GM12878 (cell line): ENCODE measurements at regions not wholly inside any gene's neighbourhood (a gene's known extent, or its start where the extent isn't known, plus 50 kb on each side); places are given as distances from the start of the nearest gene placed in this dataset.

Experiments
- ATAC-seq: fragments of 200-7000 bp; cut with Tn5 transposase; 3 replicates; pipeline ENCODE4 v1.9.1; 2020; ENCODE audit warnings: mild to moderate bottlenecking, moderate library complexity
- BruUV-seq: library from RNA; stranded (reverse); fragments of 400-500 nt; replicated peaks from 2 replicates; lab custom pipeline; 2021; lab: Mats Ljungman, UMichigan
- CTCF ChIA-PET: fragments of 300-600 bp; sonication (Branson Sonifier 250); formaldehyde crosslinking; extraction: SDS; loops from one replicate; lab custom pipeline; 2021; ENCODE audit warnings: inconsistent platforms; lab: Yijun Ruan, JAX
- POLR2A ChIA-PET: fragments of 350-600 bp; formaldehyde crosslinking; extraction: SDS; loops from one replicate; lab custom pipeline; 2021; ENCODE audit warnings: inconsistent platforms; lab: Charles Lee
- RAD21 ChIA-PET: fragments of 300-600 bp; sonication (Branson Sonifier 250); formaldehyde crosslinking; loops from one replicate; lab custom pipeline; 2023; ENCODE audit warnings: antibody characterized with exemption; ENCODE audit not compliant: unreplicated experiment; lab: Charles Lee
- SMC1A ChIA-PET: fragments of 300-600 bp; sonication (Branson Sonifier 250); formaldehyde crosslinking; loops from one replicate; lab custom pipeline; 2023; ENCODE audit not compliant: unreplicated experiment, uncharacterized antibody; lab: Charles Lee
- DNase-seq: peaks from one replicate; pipeline ENCODE4 v3.0.0-alpha.2; 2011; ENCODE audit warnings: low read depth, low spot score
- FAIRE-seq: peaks from 3 replicates; lab custom pipeline; 2011; peaks lifted over from hg19 to GRCh38; lab: Jason Lieb, UNC
- H2AFZ ChIP-seq: 2 replicates; pipeline ENCODE4 v1.6.0; 2011; ENCODE audit warnings: low read depth, low read length, control low read depth; ENCODE audit not compliant: control insufficient read depth
- H3K27ac ChIP-seq: 2 replicates; pipeline ENCODE4 v1.5.1; 2011; ENCODE audit warnings: control low read depth; ENCODE audit not compliant: control insufficient read depth, insufficient read depth
- H3K27me3 ChIP-seq, 2 experiments: replicated peaks in 1 of 2; 2 replicates each; pipeline versions ENCODE4 v1.6.0 to v1.6.1; 2011; ENCODE audit warnings: low read length in 1 of 2; ENCODE audit not compliant: control insufficient read depth in 2 of 2, insufficient read depth in 2 of 2
- H3K36me3 ChIP-seq, 2 experiments: 2 replicates each; pipeline ENCODE4 v1.5.1; 2011; ENCODE audit warnings: low read length in 1 of 2; ENCODE audit not compliant: control insufficient read depth in 2 of 2, insufficient read depth in 2 of 2
- H3K4me1 ChIP-seq: 2 replicates; pipeline ENCODE4 v1.6.1; 2011; ENCODE audit warnings: mild to moderate bottlenecking, low read length, moderate library complexity, mixed read lengths; ENCODE audit not compliant: control insufficient read depth, insufficient read depth
- H3K4me2 ChIP-seq: 2 replicates; pipeline ENCODE4 v1.6.0; 2011; ENCODE audit warnings: control low read depth; ENCODE audit not compliant: control insufficient read depth, insufficient read depth
- H3K4me3 ChIP-seq: fragments of 200-600 bp; sonication (generic); 2 replicates; pipeline ENCODE4 v1.5.1; 2016
- H3K79me2 ChIP-seq: 2 replicates; pipeline ENCODE4 v1.6.0; 2011; ENCODE audit warnings: low read length; ENCODE audit not compliant: control insufficient read depth, insufficient read depth
- H3K9ac ChIP-seq: 2 replicates; pipeline ENCODE4 v1.8.0; 2011; ENCODE audit warnings: low read length, control low read depth, mixed read lengths; ENCODE audit not compliant: control insufficient read depth, insufficient read depth
- H3K9me3 ChIP-seq: replicated peaks from 3 replicates; pipeline ENCODE4 v1.5.1; 2011; ENCODE audit warnings: mild to moderate bottlenecking, low read length; ENCODE audit not compliant: control insufficient read depth, insufficient read depth
- H4K20me1 ChIP-seq: 2 replicates; pipeline ENCODE4 v1.6.0; 2011; ENCODE audit not compliant: control insufficient read depth, insufficient read depth
- BACH1 ChIP-seq: fragments of 450-650 bp; IDR thresholded peaks from 2 replicates; pipeline ENCODE4 v1.6.1; 2017; ENCODE audit warnings: mild to moderate bottlenecking, borderline replicate concordance
- BCL11A ChIP-seq: IDR thresholded peaks from 2 replicates; pipeline ENCODE4 v1.6.1; 2011; ENCODE audit warnings: low read depth, low read length
- CBX3 ChIP-seq: fragments of 200-600 bp; sonication (generic); IDR thresholded peaks from 2 replicates; pipeline ENCODE4 v1.6.1; 2016; ENCODE audit warnings: low read depth, borderline replicate concordance
- CBX5 ChIP-seq: sonication (generic); IDR thresholded peaks from 2 replicates; pipeline ENCODE4 v1.6.1; 2016; ENCODE audit warnings: low read depth, moderate library complexity, mild to moderate bottlenecking, inconsistent platforms
- DPF2 ChIP-seq: fragments of 450-650 bp; IDR thresholded peaks from 2 replicates; pipeline ENCODE4 v1.6.1; 2017; ENCODE audit warnings: mild to moderate bottlenecking
- EP300 ChIP-seq, 2 experiments: fragments of 150-350 bp in 1 of 2; IDR thresholded peaks; 2 replicates each; pipeline ENCODE4 v1.6.1; 2011 to 2012; ENCODE audit warnings: low read depth in 2 of 2, low read length in 2 of 2, borderline replicate concordance in 1 of 2, improper control_type of control experiment in 1 of 2, inconsistent platforms in 1 of 2; ENCODE audit not compliant: control insufficient read depth in 1 of 2
- MTA2 ChIP-seq: fragments of 450-650 bp; IDR thresholded peaks from 2 replicates; pipeline ENCODE4 v1.6.1; 2016; ENCODE audit warnings: low read depth, mild to moderate bottlenecking, moderate library complexity
- RFX5 ChIP-seq: IDR thresholded peaks from 2 replicates; pipeline ENCODE4 v1.6.1; 2011; ENCODE audit warnings: low read depth, low read length, improper control_type of control experiment
- TCF12 ChIP-seq: IDR thresholded peaks from 2 replicates; pipeline ENCODE4 v1.6.1; 2011; ENCODE audit warnings: low read depth, mild to moderate bottlenecking, low read length
- ZBED1 ChIP-seq: IDR thresholded peaks from 2 replicates; pipeline ENCODE4 v1.6.1; 2016; ENCODE audit warnings: borderline replicate concordance
- ZZZ3 ChIP-seq: IDR thresholded peaks from 2 replicates; pipeline ENCODE4 v1.6.1; 2011; ENCODE audit warnings: low read depth; ENCODE audit not compliant: control insufficient read depth, insufficient read length
- WGBS: methylation state at CpG from one replicate; pipeline ENCODE4 v1.1.6; 2016; ENCODE audit warnings: low lambda C conversion rate; ENCODE audit not compliant: insufficient replicate concordance, insufficient coverage; ENCODE audit errors: missing lambda C conversion rate; 5-methylcytosine and 5-hydroxymethylcytosine counted together
- in situ Hi-C: fragments of 300-500 bp; cut with MboI; formaldehyde crosslinking; loops from 9 replicates; pipeline ENCODE4 v1.14.3; 2018; ENCODE audit warnings: mixed read lengths
- intact Hi-C: fragments of 100-400 bp; cut with micrococcal nuclease; formaldehyde crosslinking; loops from one replicate; pipeline ENCODE4 v1.14.2; 2022; ENCODE audit not compliant: unreplicated experiment
- TF ChIP-seq, protein P1 (sequence below): fragments of 150-350 bp; IDR thresholded peaks from 2 replicates; pipeline ENCODE4 v1.6.1; 2016; ENCODE audit warnings: low read depth, low read length
- TF ChIP-seq, protein P2 (sequence below): fragments of 450-650 bp; IDR thresholded peaks from 2 replicates; pipeline ENCODE4 v1.6.1; 2018; ENCODE audit warnings: borderline replicate concordance, mild to moderate bottlenecking; ENCODE audit not compliant: partially characterized antibody

DNA sequence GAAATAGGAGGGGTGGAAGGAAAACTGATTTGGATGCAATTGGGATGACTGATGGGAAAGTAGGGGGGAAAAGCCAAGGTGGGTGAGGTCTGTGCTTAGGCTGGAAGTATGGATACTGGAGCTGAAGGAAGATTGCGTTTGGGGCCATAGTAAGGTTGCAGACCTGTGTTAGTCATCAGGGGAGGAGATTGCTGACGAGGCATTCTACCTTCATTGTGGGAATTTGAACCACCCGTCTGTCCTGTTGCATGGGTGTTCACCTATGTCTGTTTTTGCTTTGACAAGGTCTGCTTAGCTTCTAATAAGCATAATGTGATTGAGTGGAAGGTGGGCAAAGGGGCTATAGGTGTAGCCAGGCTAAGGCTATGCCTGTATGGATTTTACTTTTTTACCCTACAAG lies 323.8 kb downstream of the BLID start:
- ChIA-PET POLR2A (no interaction called here), CTCF (no interaction called here), SMC1A (no interaction called here), RAD21 (no interaction called here)
- FAIRE-seq (no peak), ATAC-seq (no peak), DNase-seq (no peak)
- intact Hi-C loops (no loop called here), in situ Hi-C loops (no loop called here)
- Histone ChIP-seq H3K4me2 (no peak overlapping the region), H3K36me3 (no peaks in the 10 kb centered on the region), H3K27ac (no peak overlapping the region), H3K9ac (no peak overlapping the region), H3K27me3 (no peaks in the 10 kb centered on the region), H3K4me3 (no peak overlapping the region), H3K4me1 (no peaks in the 10 kb centered on the region), H3K9me3 (no peaks in the 10 kb centered on the region), H4K20me1 (no peaks in the 10 kb centered on the region), H2AFZ (no peak overlapping the region), H3K79me2 (no peaks in the 10 kb centered on the region)
- 11% methylated on average over 3 of the region's 3 CpGs for WGBS
- no peak for TF ChIP-seq BACH1
- BruUV-seq, result no TSS peak

DNA sequence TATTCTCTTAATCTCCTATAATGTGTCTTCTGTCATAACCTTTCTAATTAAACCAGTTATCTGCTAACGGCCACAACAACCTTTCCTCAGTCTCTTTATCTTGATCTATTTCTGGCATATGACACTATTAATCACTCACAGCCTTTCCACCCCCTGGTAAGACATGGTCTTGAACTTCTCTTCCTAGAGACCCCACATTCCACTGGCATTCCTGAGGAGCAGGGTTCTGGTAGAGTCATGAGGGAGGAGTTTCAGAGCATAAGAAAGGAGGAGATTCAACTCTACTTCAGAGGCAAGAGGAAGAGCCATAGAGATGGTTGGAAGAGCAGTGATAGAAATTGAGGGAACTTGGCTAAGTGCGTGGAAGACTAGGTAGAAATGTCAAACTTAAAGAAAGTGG lies 325.6 kb downstream of the BLID start:
- CTCF ChIA-PET, result no interaction called here
- DNase-seq (no peak), FAIRE-seq (no peak), ATAC-seq (no peak)
- in situ Hi-C loops, result no loop called here
- Histone ChIP-seq H3K27ac (no peak overlapping the region), H3K79me2 (no peaks in the 10 kb centered on the region), H3K4me1 (no peaks in the 10 kb centered on the region), H3K27me3 (no peaks in the 10 kb centered on the region), H3K36me3 (no peaks in the 10 kb centered on the region), H2AFZ (no peak overlapping the region), H3K9ac (no peak overlapping the region), H3K4me3 (no peak overlapping the region), H3K9me3 (no peaks in the 10 kb centered on the region), H3K4me2 (no peak overlapping the region), H4K20me1 (no peaks in the 10 kb centered on the region)
- WGBS, result 6% methylated on average over 2 of the region's 2 CpGs
- intact Hi-C loops, result no loop called here
- POLR2A ChIA-PET, result no interaction called here
- no TSS peak for BruUV-seq
- RAD21 ChIA-PET, result no interaction called here
- SMC1A ChIA-PET, result no interaction called here
- TF ChIP-seq TCF12, result no peak
- TF ChIP-seq CBX5, result no peak
- no peak for TF ChIP-seq RFX5
- no peak for TF ChIP-seq MTA2
- no peak for TF ChIP-seq ZZZ3
- TF ChIP-seq BCL11A, result no peak
- no peak for TF ChIP-seq CBX3
- TF ChIP-seq, protein P1, sequence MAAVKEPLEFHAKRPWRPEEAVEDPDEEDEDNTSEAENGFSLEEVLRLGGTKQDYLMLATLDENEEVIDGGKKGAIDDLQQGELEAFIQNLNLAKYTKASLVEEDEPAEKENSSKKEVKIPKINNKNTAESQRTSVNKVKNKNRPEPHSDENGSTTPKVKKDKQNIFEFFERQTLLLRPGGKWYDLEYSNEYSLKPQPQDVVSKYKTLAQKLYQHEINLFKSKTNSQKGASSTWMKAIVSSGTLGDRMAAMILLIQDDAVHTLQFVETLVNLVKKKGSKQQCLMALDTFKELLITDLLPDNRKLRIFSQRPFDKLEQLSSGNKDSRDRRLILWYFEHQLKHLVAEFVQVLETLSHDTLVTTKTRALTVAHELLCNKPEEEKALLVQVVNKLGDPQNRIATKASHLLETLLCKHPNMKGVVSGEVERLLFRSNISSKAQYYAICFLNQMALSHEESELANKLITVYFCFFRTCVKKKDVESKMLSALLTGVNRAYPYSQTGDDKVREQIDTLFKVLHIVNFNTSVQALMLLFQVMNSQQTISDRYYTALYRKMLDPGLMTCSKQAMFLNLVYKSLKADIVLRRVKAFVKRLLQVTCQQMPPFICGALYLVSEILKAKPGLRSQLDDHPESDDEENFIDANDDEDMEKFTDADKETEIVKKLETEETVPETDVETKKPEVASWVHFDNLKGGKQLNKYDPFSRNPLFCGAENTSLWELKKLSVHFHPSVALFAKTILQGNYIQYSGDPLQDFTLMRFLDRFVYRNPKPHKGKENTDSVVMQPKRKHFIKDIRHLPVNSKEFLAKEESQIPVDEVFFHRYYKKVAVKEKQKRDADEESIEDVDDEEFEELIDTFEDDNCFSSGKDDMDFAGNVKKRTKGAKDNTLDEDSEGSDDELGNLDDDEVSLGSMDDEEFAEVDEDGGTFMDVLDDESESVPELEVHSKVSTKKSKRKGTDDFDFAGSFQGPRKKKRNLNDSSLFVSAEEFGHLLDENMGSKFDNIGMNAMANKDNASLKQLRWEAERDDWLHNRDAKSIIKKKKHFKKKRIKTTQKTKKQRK, result no peak
- no peak for TF ChIP-seq EP300 (IDR thresholded peaks at IDR 0.05; ENCODE audit: borderline replicate concordance in 1 of 2, control insufficient read depth in 1 of 2, low read depth in 2 of 2, low read length in 2 of 2)
- TF ChIP-seq ZBED1, result no peak
- no peak for TF ChIP-seq DPF2
- TF ChIP-seq, protein P2, sequence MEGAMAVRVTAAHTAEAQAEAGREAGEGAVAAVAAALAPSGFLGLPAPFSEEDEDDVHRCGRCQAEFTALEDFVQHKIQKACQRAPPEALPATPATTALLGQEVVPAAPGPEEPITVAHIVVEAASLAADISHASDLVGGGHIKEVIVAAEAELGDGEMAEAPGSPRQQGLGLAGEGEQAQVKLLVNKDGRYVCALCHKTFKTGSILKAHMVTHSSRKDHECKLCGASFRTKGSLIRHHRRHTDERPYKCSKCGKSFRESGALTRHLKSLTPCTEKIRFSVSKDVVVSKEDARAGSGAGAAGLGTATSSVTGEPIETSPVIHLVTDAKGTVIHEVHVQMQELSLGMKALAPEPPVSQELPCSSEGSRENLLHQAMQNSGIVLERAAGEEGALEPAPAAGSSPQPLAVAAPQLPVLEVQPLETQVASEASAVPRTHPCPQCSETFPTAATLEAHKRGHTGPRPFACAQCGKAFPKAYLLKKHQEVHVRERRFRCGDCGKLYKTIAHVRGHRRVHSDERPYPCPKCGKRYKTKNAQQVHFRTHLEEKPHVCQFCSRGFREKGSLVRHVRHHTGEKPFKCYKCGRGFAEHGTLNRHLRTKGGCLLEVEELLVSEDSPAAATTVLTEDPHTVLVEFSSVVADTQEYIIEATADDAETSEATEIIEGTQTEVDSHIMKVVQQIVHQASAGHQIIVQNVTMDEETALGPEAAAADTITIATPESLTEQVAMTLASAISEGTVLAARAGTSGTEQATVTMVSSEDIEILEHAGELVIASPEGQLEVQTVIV, result no peak
